ENCODE measurements at regions not wholly inside any gene's neighbourhood (a gene's known extent, or its start where the extent isn't known, plus 50 kb on each side); places are given as distances from the start of the nearest gene placed in this dataset.
"Not testable (repeated sequence)": the region's sequence is repeated elsewhere in the genome, so short reads cannot be mapped to it uniquely, and the experiment has no call there.

DNA sequence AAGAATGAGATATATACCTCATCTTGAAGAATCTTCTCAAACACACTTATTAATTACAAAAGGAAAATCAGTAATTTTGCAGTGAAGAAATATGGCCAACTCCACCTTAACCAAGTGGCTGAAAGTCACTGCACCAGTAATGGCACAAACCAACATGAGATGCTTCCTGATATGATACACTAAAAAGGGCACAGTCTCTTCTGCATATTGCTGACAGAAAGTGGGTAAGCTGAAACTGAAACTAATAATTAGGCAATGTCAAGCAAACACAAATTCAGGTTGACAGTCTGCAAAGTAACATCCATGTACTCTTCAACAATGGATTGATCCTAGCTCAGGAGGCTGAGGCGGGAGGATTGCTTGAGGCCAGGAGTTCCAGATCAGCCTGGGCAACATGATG is 56.1 kb downstream of the ZNF22 start:
- TF ChIP-seq, protein P1, sequence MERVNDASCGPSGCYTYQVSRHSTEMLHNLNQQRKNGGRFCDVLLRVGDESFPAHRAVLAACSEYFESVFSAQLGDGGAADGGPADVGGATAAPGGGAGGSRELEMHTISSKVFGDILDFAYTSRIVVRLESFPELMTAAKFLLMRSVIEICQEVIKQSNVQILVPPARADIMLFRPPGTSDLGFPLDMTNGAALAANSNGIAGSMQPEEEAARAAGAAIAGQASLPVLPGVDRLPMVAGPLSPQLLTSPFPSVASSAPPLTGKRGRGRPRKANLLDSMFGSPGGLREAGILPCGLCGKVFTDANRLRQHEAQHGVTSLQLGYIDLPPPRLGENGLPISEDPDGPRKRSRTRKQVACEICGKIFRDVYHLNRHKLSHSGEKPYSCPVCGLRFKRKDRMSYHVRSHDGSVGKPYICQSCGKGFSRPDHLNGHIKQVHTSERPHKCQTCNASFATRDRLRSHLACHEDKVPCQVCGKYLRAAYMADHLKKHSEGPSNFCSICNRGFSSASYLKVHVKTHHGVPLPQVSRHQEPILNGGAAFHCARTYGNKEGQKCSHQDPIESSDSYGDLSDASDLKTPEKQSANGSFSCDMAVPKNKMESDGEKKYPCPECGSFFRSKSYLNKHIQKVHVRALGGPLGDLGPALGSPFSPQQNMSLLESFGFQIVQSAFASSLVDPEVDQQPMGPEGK (CRISPR knock-in tag; IDR thresholded peaks at IDR 0.05; ENCODE audit: borderline replicate concordance): not testable (repeated sequence)
- TF ChIP-seq RARB (CRISPR knock-in tag; IDR thresholded peaks at IDR 0.05); ZNF8 (CRISPR knock-in tag; IDR thresholded peaks at IDR 0.05); GLIS3 (CRISPR knock-in tag; IDR thresholded peaks at IDR 0.05); CSRNP3 (CRISPR knock-in tag; IDR thresholded peaks at IDR 0.05); POU6F1 (CRISPR knock-in tag; IDR thresholded peaks at IDR 0.05; ENCODE audit: borderline replicate concordance, low read depth): not testable (repeated sequence)
